ENCODE measurements at regions not wholly inside any gene's neighbourhood (a gene's known extent, or its start where the extent isn't known, plus 50 kb on each side); places are given as distances from the start of the nearest gene placed in this dataset.

DNA sequence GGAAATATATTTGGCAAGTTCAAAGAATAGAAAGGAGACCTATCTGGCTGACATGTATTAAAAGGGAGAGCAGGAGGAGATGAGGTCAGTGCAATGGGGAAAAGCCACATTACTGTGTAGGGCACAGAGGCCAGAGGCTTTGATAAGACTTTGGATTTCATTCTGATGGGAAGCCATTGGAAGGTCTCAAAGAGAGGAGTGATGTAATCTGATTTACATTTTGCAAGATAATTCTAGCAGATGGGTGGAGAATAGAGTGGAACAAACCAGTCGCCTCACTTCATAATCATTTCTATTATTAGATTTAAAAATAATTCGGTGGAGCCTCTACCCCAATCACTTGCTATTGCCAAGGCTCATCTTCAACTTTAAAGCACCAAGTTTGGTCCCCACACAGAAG is 278.4 kb upstream of the ZC3H12C start:
- no peak for DNase-seq

DNA sequence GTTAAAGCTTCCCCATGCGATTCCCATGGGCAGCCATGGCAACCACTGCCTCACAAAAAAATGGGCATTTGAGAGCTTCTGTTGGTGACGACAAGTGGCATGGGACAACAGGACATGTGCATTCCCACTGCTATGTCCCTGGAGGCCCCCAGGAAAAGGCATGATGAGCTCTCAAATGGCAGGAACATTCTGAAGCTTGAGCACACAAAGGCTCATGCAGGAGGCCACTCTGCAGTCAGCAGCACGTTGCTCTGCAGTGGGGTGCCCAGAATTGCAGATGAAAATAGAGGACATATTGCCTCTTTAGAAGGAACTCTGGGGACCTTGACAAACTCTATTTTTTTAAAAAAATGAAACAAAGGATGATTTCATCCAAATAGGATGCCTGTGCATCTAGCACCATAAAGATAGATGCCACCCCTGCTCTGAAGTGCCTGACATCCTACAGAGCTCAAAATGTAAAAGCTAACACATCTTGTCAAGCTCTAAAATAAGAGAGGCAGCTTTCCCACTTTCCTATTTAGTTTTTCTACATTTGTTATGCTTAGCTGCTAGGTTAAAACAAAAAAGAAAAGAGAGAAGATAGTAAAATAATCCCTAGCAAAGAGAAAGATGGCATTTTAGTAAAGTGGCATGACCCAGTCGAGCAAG is 277.6 kb upstream of the ZC3H12C start:
- DNase-seq, result no peak

DNA sequence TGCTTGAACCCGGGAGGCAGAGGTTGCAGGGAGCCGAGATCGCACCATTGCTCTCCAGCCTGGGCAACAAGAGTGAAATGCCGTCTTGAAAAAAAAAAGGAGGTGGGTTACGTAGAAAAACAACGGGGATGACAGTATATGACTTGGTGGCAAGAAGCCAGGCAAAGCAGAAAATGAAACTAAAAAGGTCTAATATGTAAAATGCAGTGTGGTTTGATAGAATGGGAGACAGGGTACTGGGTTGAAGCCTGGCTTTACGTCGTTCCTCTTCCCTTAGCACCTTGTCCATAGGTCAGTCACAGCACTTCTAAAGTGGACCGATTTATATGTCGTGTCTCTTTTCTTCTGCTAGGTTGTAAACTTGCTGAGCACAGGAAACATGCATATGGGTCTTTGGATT is 274.9 kb upstream of the ZC3H12C start:
- no peak for DNase-seq

DNA sequence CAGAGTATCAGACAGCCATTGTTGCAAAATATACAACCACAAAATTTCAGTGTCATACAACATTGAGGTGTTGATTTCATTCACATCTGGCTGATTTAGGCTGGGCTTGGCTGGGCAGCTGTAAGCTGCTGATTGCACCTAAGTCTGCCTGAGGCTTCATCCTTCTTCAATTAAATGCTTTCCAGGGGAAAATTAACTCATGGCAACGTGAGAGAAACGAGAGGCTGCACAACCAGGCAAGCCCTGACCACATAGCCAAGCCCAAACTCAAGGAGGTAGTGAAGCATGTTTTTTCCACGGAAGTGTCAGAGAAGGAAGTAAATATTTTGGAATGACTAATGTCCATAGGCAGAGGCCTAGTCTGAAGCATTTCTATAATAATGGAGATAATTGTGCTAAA is 273.8 kb upstream of the ZC3H12C start:
- no peak for DNase-seq

DNA sequence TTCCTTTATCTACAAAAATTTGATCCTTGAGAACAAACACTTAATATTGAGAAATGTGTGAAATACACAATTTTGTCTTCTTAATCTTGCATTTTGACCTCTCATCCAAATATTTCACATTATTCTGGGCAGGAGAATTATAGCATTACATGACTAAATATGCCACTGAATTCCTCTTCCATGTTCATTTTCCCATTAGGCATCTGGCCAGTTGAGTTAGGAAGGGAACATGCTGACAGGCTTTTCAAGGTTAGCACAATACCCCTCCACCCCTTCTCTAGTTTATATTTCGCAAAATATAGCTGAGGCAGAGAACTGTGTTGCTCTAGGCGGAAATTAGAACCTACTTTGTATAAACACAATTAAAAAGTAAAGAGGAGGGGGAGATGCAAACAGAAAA is 271.7 kb upstream of the ZC3H12C start:
- DNase-seq, result no peak

DNA sequence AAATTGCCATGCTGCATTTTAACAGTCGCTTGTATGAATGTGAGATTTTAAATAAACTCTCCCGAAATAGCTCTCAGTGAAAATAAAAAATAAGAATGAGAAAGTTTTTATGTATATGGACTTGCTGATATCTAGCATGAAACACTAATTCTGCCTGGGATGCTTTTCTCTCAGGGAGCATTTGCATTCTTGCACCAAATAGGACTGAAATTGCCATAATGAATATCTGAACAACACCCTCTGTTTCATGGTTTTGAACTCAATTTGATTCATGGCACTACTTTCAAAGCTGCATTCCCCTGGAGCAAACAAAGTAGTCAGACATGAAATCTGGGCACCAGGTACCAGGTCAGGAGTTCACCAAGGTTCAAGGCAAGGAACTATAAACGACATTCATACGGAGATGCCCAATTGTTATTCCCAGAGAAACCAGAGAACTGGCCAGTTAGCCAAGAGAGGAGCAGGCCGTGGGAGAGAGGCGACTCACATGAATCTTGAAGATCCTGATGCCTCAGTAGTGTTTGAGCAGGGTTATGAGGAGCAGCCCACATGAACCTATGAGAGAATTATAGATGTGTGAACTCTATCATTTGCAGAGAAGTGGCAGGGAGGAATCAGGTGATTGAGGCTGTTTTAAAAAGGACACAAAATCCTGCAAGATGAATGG is 270.6 kb upstream of the ZC3H12C start:
- no peak for DNase-seq

DNA sequence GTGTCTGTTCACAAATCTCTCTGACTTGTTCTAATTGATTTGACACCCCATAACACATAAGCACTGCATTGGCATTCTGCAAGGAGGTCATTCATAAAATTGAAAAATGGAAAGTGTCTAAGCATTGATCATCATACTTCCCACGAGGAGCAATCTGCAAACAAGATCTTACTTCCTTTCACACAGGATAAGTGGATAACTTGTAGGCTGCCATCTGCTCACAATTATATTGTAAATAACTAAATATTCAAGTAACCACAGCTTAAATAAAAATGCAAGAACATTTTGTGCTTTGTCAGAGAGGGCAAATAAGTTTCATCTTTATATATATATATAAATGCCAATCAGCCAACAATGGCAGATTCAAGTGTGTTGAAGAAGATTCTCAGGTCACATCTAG is 264.8 kb upstream of the ZC3H12C start:
- no peak for DNase-seq

DNA sequence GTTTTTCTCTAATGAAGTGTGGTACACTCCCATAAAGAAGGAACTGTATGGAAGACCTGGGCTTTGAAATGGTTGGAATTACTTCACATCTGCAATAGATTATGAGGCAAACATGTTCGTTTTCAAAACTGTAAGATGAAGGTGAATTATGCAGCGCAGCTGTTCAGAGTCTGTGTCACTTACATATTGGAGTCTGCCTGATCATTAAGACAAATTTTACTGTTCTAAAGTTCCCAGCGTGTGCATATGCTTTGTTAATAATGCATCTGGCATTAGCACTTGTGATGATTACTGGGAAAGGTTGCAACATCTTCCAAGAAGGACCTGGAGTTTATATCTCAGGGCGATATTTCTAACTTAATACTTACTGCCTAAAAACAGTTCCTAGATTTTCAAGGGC is 255.2 kb upstream of the ZC3H12C start:
- DNase-seq, result no peak

DNA sequence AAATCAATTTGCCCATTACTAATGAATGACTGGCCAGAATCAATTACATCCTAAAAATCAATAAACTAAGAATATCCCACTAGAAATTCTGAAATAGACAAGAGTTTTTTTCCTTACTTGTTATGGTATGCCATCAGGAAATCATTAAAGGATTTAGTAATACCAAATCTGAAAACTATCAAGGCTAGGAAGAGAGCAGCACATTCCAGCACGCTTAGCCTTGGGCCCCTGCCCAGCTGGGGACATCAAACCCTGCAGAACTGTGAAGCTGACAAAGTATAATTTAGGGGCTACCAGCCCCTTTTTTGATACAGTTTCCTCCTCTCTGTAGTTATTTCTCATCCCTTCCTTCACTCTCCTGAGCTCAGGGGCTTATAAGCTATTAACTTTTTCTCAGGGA is 247.8 kb upstream of the ZC3H12C start:
- DNase-seq, result no peak

DNA sequence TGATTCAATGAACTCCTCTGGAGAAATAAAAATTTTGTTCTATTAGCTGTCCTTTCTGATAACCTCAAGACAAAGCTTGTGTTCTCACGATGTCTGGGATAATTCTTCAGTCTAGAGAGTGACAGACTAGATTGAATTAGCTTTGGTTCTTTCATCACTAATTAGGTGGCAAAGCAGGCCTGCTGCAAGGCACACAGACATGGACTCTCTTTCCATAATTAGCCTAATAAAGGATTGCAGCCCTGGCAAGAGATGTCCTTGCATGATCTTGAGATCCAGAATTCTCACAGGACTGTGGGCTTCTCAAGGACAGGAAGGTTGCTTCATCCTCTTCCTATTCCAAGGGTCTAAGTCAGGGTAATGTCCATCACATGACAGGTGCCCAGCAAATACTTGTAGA is 245.6 kb upstream of the ZC3H12C start:
- no peak for DNase-seq

DNA sequence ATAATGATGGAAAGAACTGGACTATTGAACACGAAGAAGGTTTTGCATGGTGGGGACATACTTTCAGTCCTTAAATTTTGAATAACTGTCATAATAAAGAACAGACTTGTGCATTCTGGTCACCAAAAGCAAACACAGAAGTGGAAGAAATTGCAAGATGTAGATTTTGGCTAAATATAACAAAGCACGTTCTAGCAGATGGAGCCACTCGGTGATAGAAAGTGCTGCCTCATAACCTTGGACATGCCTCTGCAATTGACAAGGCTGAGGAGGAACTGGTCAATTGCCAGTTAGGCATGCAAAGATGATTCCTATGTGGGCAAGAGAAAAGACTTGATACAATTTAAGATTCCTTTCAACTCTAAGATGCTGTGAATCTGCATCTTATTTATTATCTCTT is 244.1 kb upstream of the ZC3H12C start:
- no peak for DNase-seq

DNA sequence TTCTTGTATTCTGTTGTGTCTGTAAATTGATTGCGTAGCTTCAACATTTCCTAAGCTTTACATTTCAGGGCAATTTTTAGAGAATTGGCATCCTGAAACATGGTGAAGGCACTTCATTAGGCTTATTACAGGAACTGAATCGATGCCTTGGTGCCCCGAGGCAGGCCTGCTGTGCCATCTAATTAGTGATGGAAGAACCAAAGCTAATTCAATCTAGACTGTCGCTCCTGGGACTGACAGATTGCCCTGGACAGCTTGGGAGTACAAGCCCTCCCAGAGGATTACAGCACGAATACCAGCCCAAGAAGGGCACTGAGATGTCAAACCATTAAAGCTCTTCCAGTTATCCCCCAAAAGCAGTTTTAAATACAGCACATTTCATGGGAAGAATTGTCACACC is 243.2 kb upstream of the ZC3H12C start:
- no peak for DNase-seq

DNA sequence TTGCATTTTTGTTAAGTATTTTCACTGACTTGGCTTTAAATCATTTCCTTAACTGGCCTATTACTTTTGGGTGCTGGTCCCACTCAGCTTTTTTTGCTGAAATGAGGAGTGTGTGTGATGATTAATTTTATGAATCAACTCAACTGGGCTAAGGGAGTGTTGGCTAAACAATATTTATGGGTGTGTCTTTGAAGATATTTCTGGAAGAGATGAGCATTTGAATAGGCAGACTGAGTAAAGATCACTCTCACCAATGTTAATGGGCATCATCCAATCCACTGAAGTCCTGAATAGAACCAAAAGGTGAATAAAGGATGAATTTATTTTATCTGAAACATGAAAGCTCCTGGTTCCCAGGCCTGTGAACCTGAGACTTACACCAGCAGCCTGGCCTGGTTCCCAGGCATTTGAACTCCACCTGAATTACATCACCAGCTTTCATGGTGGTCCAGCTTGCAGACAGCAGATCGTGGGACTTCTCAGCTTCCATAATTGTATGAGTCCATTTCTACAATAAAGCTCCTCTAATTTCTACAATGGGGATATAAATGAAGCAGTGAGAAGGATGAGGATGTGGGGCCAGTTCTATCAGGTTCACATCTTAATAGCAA is 241.3 kb upstream of the ZC3H12C start:
- no peak for DNase-seq

DNA sequence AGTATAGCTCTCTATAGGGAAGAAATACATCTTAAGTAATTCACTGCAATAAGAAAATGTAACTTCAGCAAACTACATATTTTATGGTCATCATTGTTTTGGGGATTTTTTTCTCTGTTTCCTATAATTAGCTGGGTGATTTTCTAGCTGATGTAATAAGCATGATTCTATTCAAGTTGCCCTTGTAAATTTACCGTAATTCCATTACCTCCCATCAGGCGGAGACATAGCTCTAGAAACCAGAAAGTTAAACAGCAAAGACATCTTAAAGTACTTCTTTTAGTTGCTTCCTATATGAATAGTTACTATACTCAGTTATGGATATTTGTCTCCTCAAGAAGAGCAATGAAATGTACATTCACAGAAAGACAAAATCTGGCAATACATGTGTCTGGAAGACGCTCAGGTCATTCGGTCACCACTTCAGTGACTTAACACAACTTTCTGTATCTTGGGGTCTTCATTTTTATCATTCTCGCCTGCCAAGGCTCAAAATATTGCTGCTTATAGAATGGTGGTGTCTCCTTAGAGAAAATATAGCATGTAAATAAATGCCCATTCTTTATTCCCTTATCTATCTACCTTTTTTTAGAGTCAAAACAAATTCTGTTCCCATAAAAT is 239.9 kb upstream of the ZC3H12C start:
- no peak for DNase-seq

DNA sequence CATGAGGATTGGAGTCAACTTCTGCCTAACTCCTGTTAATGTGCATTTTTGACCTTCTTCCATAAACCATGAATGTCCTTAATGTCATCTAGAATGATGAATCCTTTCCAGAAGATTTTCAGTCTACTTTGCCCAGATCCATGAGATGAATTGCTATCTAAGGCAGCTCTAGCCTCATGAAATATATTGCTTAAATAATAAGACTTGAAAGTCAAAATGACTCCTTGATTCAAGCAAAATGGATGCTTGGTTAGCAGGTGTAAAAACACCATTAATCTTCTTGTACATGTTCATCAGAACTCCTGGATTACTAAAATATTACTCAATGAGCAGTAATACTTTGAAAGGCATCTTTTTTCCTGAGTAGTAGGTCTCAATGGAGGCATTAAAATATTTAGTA is 238.5 kb upstream of the ZC3H12C start:
- no peak for DNase-seq

DNA sequence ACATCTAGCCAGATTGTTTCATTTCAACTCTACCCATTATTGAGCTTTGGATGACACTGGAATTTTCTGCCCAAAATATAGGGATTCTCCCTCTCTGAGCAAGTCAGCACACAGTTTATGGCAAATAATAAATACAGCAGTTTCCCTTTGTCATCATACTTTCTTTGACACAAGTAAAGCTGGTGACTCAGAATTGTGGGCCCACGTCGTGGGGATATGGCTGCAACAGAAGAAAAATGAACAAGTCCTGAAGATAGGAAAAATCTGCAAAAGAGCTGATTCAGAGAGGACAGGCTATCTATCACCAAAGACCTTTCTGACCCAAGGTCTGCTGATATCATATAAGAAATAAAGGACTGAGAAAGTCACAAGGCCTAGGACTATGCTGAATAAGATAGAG is 236.3 kb upstream of the ZC3H12C start:
- no peak for DNase-seq

DNA sequence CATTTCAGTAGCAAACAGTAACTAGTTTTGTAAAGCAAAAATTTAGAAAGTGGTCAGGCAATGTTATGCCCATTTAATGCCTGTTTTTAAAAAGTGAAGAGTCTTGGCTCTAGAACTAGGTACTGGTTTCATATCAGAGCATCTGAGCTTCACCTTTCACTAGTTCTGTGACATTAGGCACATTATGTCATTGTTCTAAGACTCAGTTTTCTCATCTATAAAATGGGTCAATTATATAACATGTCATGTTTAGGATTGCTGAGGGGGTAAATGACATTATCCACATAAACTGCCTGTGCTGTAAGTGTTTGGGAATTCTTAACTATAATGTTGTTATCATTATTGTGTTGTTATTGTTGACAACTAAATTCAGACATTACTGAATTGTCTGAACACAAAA is 235.6 kb upstream of the ZC3H12C start:
- no peak for DNase-seq

DNA sequence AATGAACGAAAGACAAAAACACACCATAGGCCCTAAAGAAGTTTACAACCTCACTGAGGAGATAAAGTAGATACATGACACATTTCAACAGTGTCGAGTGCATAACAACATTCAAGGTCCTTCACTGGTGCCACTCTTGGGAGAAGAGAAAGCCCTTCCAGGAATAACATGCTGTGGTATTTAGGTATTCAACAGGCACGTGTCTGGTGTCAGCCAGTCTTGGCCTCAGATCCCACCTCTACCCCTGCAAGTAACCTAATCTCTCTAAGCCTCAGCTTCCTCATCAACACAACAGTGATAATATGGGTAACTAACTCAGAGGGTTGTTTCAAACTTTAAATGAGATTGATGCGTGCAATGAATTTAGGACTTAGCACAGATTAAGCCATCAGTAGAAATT is 235.0 kb upstream of the ZC3H12C start:
- DNase-seq, result no peak

DNA sequence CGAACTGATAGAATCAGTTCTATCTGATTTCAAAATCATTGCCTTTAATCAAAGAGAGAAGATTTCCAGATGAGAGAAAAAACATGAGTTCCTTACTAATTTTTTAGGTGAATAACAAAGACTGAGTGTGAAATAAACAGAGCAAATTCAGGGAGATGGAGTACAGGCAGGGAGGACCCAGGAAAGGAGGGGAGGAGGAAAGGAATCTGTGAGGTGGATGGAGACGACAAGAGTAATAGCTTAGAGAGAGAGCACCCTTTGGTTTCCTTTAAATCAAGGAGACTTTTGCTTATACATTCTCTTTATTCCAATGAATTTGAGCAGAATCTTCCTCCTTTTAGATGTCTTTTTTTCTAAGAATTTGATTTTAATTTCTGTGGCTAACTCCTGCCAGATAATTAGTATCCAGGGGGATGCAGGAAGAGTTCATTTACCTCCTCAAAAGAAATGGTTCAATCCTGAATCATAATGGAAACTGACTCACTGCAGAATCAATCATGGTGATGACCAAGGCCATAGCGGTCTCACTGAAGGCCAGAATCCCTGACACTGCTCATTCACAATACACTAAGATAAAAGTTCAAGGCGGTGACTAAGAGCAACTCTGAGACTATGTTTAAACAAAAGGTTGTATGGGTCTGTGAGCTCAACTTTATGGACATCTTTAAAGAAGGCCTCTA is 234.0 kb upstream of the ZC3H12C start:
- no peak for DNase-seq

DNA sequence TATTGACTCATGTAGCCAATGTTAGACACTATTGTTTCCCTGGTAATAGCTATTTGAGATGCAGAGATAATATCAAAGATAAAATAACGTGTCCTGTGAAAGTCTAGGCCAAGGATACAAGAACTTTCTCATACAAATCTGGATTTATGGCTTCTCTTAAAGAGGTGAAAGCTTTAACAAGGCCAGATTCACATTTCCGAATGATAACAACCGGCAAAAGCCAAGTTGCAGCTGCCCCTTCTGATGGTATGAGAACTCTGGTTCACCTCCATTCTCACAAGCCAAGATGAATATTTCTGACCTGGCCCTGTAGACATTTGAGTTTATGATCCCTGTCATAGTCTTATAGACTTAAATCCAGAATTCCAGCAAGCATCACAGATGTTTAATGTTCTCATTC is 230.4 kb upstream of the ZC3H12C start:
- no peak for DNase-seq

DNA sequence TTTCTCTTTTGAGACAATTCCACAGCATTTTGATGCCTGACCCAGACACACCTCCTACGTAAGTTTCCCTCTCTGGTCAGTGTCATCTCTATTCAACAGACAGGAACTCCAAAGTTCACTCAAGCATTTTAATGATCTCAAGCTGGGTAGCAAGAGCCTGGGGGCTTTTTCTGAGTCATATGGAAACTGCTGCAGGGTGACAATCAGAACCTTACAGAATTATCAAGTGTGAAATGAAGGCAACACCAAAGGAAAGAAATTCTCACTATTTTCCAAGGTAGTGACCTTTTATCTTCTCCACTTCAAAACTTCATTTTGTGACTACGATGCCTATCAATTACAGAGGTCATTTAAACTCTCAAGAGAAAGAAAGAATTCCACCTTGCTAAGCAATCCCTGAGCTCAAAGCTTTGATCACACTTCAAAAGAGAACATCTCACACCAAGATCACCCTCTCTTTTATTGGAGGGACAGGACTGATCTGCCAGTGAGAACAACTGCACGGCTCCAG is 229.0 kb upstream of the ZC3H12C start:
- DNase-seq, result no peak

DNA sequence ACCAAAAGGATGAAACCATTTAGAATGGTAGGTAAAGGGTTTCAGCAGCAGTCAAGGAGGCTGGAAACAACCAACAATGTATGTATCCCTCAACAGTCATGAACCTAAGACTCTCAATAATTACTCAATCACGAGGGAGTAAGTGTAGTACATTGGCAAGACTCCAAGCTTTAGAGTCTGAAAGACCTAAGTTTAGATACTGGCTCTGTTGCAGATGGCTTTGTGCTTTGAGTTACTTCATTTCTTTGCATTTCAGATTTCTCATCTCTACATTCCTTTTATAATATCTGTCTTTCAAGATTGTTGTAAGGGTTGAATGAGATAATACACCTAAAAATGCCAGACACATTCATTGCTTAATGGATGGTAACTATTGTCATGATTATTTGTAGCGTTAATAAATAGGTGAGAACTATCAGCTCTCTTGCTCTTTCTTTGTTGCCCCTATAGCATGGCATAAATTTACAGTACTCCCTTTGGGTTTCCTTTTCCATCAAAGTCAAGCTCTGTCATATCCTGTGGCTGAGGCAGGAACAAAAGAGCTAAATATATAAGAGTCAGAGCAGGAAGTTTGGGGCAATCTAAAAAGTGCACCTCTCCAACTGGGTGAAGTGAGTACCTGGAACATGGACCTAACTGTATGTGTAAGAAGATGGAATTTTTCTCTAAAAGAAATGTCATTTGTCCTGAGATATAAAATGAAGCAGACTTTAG is 228.2 kb upstream of the ZC3H12C start:
- DNase-seq, result no peak
